Cardiac fibroblast (primary cell): ENCODE measurements at regions not wholly inside any gene's neighbourhood (a gene's known extent, or its start where the extent isn't known, plus 50 kb on each side); places are given as distances from the start of the nearest gene placed in this dataset.
"Not testable (repeated sequence)": the region's sequence is repeated elsewhere in the genome, so short reads cannot be mapped to it uniquely, and the experiment has no call there.

Experiments used
- DNase-seq, 2 donors: peaks; one replicate each; pipeline versions ENCODE4 v3.0.0 to v3.0.0-alpha.2; 2010; ENCODE audit warnings: low read depth in 2 of 2
- H3K4me3 ChIP-seq, 2 donors: replicated peaks in 1 of 2; 1 replicate in 1 of 2; 2 replicates in 1 of 2; pipeline ENCODE4 v1.5.1; 2011; ENCODE audit warnings: low read depth in 2 of 2, low read length in 2 of 2, mild to moderate bottlenecking in 2 of 2, moderate library complexity in 1 of 2
- TF ChIP-seq, protein P1 (sequence below): IDR thresholded peaks from one replicate; pipeline ENCODE4 v1.5.1; 2011; ENCODE audit warnings: low read depth, mild to moderate bottlenecking, low read length, inconsistent platforms

DNA sequence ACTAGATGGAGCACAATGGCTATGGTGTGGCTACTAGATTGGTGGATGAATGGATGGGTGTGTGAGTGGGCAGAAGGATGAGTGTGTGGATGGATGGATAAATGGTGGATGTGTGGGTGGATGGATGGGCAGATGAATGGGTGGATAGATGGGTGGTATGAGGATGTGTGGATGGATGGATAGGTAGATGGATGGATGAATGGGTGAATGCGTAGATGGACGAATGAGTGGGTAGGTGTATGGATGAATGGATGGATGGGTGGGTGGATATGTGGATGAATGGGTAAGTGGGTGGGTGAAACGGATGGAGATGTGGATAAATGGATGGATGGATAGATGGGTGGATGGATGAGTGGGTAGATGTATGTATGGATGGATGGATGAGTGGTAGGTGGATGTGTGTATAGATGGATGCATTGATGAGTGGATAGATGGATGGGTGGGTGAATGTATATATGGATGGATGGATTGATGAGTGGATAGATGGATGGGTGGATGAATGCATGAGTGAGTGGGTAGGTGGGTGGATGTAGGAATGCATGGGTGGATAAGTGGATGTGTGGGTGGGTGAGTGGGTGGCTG, 114.2 kb downstream of the TEX29 start:
- no peak for DNase-seq
- TF ChIP-seq, protein P1, sequence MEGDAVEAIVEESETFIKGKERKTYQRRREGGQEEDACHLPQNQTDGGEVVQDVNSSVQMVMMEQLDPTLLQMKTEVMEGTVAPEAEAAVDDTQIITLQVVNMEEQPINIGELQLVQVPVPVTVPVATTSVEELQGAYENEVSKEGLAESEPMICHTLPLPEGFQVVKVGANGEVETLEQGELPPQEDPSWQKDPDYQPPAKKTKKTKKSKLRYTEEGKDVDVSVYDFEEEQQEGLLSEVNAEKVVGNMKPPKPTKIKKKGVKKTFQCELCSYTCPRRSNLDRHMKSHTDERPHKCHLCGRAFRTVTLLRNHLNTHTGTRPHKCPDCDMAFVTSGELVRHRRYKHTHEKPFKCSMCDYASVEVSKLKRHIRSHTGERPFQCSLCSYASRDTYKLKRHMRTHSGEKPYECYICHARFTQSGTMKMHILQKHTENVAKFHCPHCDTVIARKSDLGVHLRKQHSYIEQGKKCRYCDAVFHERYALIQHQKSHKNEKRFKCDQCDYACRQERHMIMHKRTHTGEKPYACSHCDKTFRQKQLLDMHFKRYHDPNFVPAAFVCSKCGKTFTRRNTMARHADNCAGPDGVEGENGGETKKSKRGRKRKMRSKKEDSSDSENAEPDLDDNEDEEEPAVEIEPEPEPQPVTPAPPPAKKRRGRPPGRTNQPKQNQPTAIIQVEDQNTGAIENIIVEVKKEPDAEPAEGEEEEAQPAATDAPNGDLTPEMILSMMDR: no peak
- H3K4me3 ChIP-seq: no peak overlapping the region

DNA sequence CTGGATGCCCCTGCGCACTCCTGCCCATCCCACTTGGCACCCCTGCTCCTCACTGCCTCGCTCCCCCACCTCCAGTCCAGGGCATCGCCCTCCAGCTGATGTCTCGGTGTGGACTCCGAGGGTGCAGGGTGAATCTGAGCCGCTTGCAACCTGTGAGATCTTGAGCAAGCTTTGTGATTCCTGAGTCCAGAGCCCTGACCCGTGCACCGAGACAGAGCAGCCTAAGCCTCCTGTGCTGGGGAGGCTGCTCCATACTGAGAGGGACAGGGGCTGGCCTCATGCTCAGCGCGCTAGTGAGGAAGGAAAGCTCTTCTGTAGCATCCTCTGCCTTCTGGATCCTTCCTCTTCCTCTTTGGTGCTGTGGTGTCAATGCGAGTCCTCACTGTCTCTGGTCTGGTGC, 116.0 kb downstream of the TEX29 start:
- TF ChIP-seq, protein P1: no peak
- no peak for DNase-seq
- H3K4me3 ChIP-seq: no peak overlapping the region

DNA sequence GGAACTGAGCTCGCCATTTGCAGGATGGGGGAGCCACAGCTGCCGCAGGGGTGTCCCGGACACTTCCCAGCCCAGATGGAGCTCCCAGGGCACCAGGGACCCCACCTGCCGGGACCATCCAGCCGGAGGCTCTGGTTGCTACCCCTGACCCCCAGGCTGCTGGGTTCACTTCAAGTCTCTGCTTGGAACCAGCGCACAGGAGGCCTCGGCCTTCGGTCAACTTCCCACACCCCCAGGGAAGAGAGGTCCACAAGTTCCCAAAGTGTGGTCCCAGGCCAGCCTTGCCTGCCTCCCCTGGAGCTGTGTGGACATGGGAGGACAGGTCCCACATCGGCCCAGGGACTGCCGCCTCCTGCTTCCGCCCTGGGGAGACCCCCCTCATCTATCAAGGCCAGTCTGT, 117.0 kb downstream of the TEX29 start:
- TF ChIP-seq, protein P1: no peak
- no peak for DNase-seq
- no peak overlapping the region for H3K4me3 ChIP-seq

- no peak for DNase-seq
- H3K4me3 ChIP-seq: no peak overlapping the region
- TF ChIP-seq, protein P1: no peak
These were observed 117.6 kb downstream of the TEX29 start for GRCh38 chr13:111437856-111438547.

- TF ChIP-seq, protein P1: peak; percentile 12
- not testable (repeated sequence) for DNase-seq, H3K4me3 ChIP-seq
These were observed 120.0 kb downstream of the TEX29 start for GRCh38 chr13:111440492-111440891.

- no peak for DNase-seq
- TF ChIP-seq, protein P1: no peak
- no peak overlapping the region for H3K4me3 ChIP-seq
These were observed 123.5 kb downstream of the TEX29 start for GRCh38 chr13:111443981-111444380.
